GM18861 (cell line): ENCODE measurements at regions not wholly inside any gene's neighbourhood (a gene's known extent, or its start where the extent isn't known, plus 50 kb on each side); places are given as distances from the start of the nearest gene placed in this dataset.

ENCODE experiments used
- ATAC-seq: cut with Tn5 transposase; IDR thresholded peaks from one replicate; pipeline ENCODE4 v1.9.1; 2021; ENCODE audit not compliant: unreplicated experiment

- ATAC-seq: no peak
Observed at GRCh38 chr3:30945291-30945690, 50.8 kb upstream of the GADL1 start.

GRCh38 chr3:30948426-30948825 is 54.0 kb upstream of the GADL1 start:
- ATAC-seq: no peak

- ATAC-seq: no peak
Observed at GRCh38 chr3:30951826-30952225, 57.4 kb upstream of the GADL1 start.

- ATAC-seq: no peak
Observed at GRCh38 chr3:30952786-30953185, 58.3 kb upstream of the GADL1 start.

- no peak for ATAC-seq
Observed at GRCh38 chr3:30954426-30954825, 60.0 kb upstream of the GADL1 start.

- no peak for ATAC-seq
Observed at GRCh38 chr3:30962084-30962483, 67.6 kb upstream of the GADL1 start.

GRCh38 chr3:30962493-30962892 is 68.0 kb upstream of the GADL1 start:
- no peak for ATAC-seq

- ATAC-seq: no peak
Observed at GRCh38 chr3:30963223-30963722, 68.8 kb upstream of the GADL1 start.

GRCh38 chr3:30964612-30965011 is 70.2 kb upstream of the GADL1 start:
- ATAC-seq: peak; percentile 97

- ATAC-seq: no peak
Observed at GRCh38 chr3:30966896-30967295, 72.4 kb upstream of the GADL1 start.

GRCh38 chr3:30970183-30970582 is 75.7 kb upstream of the GADL1 start:
- no peak for ATAC-seq

GRCh38 chr3:30972449-30972848 is 78.0 kb upstream of the GADL1 start:
- no peak for ATAC-seq

- ATAC-seq: no peak
Observed at GRCh38 chr3:30974071-30974470, 79.6 kb upstream of the GADL1 start.

GRCh38 chr3:30977592-30977991 is 83.1 kb upstream of the GADL1 start:
- ATAC-seq: no peak

GRCh38 chr3:30980993-30981392 is 86.5 kb upstream of the GADL1 start:
- no peak for ATAC-seq

GRCh38 chr3:30982416-30983075 is 88.1 kb upstream of the GADL1 start:
- ATAC-seq: no peak

- peak; percentile 59 for ATAC-seq
Observed at GRCh38 chr3:30984855-30985749, 90.6 kb upstream of the GADL1 start.

GRCh38 chr3:30986551-30986950 is 92.1 kb upstream of the GADL1 start:
- no peak for ATAC-seq

GRCh38 chr3:30988769-30989168 is 94.3 kb upstream of the GADL1 start:
- no peak for ATAC-seq

GRCh38 chr3:30989276-30990030 is 95.0 kb upstream of the GADL1 start:
- ATAC-seq: no peak

GRCh38 chr3:30996467-30996866 is 102.0 kb upstream of the GADL1 start:
- ATAC-seq: no peak
